GM12874 (cell line): ENCODE measurements at regions not wholly inside any gene's neighbourhood (a gene's known extent, or its start where the extent isn't known, plus 50 kb on each side); places are given as distances from the start of the nearest gene placed in this dataset.

Source experiments
- CTCF ChIP-seq: IDR thresholded peaks from 2 replicates; pipeline ENCODE4 v1.5.1; 2011; ENCODE audit warnings: low read depth, mild to moderate bottlenecking, control low read depth, low read length, moderate library complexity; ENCODE audit not compliant: insufficient read depth

- TF ChIP-seq CTCF, result no peak
These were observed 292.2 kb upstream of the RSPO3 start for GRCh38 chr6:126826166-126826714.

- no peak for TF ChIP-seq CTCF
These were observed 287.0 kb upstream of the RSPO3 start for GRCh38 chr6:126831461-126831860.

GRCh38 chr6:126842769-126843168 is 275.7 kb upstream of the RSPO3 start:
- TF ChIP-seq CTCF, result no peak

- no peak for TF ChIP-seq CTCF
These were observed 270.4 kb upstream of the RSPO3 start for GRCh38 chr6:126848119-126848518.

- TF ChIP-seq CTCF, result no peak
These were observed 250.8 kb upstream of the RSPO3 start for GRCh38 chr6:126867641-126868040.

- no peak for TF ChIP-seq CTCF
These were observed 245.1 kb upstream of the RSPO3 start for GRCh38 chr6:126873351-126873750.

- no peak for TF ChIP-seq CTCF
These were observed 244.7 kb upstream of the RSPO3 start for GRCh38 chr6:126873791-126874190.
